Amniotic epithelial cell (primary cell): ENCODE measurements at regions not wholly inside any gene's neighbourhood (a gene's known extent, or its start where the extent isn't known, plus 50 kb on each side); places are given as distances from the start of the nearest gene placed in this dataset.
A peak's percentile ranks its signal among the peaks of the same experiment; 100 is the strongest.

Experiments used
- DNase-seq: peaks from one replicate; pipeline ENCODE4 v3.0.0-alpha.2; 2010; ENCODE audit warnings: low read depth

DNA sequence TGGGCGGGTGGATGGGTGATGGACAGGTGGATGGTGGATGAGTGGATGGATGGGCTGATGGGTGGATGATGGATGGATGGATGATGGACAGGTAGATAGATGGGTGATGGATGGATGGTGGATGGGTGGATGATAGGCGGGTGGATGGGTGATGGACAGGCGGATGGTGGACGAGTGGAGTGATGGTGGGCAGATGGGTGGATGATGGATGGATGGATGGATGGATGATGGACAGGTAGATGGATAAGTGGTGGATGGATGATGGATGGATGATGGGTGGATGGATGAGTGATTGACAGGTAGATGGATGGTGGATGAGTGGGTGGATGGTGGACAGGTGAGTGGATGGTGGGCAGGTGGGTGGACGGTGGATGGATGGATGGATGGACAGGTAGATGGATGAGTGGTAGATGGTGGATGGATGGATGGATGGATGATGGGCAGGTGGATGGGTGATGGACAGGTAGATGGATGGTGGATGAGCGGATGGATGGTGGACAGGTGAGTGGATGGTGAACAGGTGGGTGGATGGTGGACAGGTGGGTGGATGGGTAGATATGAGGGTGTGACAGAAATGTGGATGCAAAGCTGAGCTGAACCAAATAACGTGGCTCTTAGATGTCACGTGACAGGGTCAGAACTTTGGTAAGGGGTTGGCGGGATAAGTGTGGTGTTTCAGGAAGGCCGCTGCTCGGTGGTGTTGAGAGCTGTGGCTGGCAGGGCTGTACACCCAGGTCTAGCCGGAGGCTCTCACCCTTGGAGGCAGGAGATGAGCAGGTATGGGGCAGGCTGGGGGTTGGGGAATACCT lies 234.3 kb upstream of the CIBAR2 start:
- no peak for DNase-seq

DNA sequence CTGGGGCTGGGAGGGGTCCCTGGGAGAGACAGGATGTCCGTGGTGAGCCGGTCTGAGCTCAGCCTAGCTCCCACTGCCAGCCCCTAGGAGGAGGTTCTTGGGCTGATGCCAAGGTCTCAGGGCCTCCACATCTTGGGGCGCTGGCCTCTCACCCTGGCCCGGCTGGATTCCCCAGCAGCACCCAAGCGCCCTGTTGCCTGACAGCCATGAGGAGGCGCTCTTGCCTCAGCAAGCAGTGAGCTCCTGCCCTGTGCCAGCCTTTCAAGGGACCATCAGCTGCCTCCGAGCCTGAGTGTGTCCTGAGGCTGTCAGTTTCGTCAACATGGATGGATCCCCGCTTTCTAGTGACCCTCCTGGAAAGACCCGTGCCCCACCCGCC lies 234.9 kb upstream of the CIBAR2 start:
- peak; percentile 64 for DNase-seq

GRCh38 chr16:85348065-85348840 lies 236.0 kb upstream of the CIBAR2 start:
- no peak for DNase-seq

DNA sequence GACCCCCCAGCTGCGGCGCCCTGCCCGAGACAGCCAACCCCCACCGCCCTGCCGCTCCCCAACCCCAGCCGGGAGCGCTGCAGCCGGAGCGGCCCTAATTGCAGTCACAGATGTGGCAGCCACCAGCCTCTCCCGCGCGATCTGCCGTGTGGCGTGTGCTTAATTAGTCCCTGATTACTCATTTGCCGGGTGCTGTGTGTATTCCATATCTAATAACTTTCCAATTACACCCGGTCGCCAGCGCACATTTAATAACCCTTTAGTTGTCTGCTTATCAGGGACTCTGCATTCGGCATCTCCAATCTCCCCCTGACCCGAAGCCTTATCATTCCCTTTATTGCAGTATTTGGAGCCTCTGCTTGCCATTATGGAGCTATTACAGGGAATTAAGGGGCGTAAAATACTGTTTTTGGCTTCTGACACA lies 236.7 kb upstream of the CIBAR2 start:
- no peak for DNase-seq

GRCh38 chr16:85349365-85350145 lies 237.3 kb upstream of the CIBAR2 start:
- no peak for DNase-seq

DNA sequence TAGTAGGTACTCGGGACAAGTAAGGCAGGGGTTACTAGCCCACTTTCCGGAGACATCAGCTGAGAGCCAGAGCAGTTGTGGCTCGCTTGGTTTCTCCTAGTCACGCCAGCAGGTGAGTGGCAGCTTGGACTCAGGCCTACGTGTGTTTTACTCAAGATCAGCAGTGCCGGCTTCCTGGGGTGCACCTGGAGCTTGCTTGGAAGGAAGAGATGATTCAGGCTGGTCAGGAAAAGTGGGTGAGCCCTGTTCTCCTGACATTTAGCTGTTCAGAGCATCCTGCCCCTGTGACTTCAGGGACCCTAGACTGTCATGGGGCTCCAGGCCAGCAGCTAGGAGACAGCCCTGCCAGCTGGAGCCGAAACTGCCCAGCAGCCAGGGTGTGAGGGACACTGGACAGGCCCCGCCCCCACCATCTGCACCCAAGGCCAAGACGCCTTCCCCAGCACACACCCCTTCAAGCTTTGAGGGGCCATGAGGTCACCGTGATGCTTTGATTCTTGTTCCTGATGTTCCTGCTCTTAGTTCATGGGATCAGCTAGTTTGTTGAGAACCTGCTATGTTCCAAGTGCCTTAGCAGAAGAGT lies 238.0 kb upstream of the CIBAR2 start:
- no peak for DNase-seq

GRCh38 chr16:85350973-85351372 lies 238.7 kb upstream of the CIBAR2 start:
- DNase-seq: peak; percentile 97

GRCh38 chr16:85353013-85353412 lies 240.7 kb upstream of the CIBAR2 start:
- DNase-seq: no peak

DNA sequence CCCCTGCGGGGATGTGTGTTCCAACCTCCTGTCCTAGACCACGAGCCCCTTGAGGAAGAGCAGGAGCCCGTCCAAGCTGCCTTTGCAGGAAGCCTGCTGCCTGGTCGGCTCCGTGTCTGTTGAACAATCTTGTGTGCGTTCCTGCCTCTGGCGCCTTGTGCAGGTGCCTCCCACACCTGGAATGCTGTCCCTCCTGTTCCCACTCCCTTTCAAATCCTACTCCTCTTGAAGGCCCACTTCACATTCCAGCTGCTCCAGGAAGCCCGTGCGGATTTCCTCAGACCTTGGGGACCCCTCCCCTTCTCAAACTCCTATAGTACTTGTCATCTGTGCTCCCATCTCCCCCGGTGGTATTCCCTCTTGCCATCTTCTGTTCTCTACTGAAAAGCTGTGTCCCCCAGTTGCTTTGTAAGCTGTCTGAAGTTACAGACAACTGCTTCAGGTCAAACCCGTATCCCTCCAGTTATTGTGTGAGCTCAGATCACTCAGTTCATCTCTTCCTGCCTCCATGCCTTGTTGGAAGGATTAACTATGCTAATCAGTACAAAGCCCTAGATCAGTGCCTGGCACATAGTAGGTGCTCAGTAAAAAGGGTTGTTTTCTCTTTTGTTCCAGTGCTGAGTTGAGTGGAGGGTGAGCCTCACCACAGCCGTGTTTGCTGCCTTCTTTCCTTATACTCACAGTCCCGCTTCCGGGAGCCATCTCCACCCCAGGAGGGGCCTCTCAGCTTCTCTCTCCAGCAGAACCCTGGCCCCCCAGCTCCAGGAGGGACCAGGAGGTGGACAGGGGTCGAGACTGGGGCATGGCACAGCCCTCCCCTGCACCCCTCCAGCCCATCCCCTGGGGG lies 241.8 kb upstream of the CIBAR2 start:
- DNase-seq: no peak

DNA sequence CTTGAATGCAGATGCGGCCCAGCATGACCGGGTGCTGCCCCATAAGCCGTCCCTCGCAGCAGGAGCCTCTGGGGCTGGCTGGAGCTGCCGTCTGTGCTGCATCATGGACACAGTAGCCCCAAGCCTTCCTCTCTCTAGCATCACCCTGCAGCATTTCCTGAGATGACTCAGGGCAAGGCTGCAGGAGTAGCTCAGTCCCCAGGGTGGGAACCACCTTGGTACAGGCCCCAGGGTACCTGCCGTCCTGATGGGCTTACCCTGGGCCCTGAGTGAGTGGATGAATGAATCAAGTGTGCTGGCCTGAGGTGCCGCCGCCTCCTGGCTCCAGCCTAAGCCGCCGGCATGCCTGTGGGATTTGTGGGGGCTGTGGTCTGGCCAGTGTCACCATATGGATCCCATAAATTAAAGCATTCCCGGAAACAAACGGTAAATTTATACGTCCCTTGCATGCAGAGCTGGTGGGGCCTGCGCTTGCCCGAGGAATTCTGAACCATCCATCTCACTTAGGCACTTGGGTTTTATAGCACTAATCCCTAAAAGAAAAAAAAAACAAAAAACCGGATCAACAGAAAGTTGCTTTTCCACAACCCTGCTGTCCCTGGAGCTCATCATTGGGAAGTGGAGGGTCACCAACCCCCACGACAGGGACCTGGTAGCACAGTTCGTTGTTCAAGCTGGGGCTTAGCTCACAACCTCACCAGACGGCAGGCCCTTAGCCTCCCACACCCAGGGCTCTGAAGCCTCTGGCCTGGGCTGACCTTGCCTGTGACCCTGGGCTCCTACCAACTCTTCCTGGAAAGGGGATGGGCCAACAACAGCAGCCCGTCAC lies 242.6 kb upstream of the CIBAR2 start:
- peak; percentile 99 for DNase-seq

DNA sequence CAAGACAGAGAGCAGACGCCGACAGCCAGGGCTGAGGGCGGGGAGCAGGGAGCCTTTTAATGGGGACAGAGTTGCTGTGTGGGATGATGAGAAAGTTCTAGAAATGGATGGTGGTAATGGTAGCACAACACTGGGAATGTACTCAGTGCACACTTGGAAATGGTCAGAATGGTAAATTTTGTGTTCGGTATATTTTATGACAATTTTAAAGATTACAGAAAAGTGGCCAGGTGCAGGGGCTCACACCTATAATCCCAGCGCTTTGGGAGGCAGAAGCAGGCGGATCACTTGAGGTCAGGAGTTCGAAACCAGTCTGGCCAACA lies 243.2 kb upstream of the CIBAR2 start:
- no peak for DNase-seq

DNA sequence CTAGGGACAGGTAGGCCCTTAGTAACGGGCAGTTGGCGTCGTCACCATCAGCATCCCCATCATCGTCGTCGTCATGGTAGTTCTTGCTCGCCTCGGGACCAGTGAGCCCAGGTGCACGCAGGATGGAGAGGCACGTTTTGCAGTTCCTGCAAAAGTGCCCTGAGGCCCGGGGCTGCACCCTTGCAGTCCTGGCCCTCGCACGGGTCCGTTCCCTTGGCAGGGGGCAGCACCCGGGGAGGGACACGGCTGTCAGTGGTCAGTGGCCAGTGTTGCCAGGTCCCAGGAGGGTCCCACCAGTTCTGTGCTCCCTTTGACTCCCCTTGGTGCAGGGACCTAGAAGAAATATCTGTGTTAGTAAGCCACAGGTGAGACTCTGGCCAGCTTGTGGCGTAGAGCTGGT lies 243.9 kb upstream of the CIBAR2 start:
- DNase-seq: no peak

- no peak for DNase-seq
These were observed 245.1 kb upstream of the CIBAR2 start for GRCh38 chr16:85357323-85357722.

- no peak for DNase-seq
These were observed 245.7 kb upstream of the CIBAR2 start for GRCh38 chr16:85357924-85358505.

- no peak for DNase-seq
These were observed 246.5 kb upstream of the CIBAR2 start for GRCh38 chr16:85358704-85359146.

GRCh38 chr16:85359147-85359822 lies 247.0 kb upstream of the CIBAR2 start:
- DNase-seq: peak; percentile 83

- DNase-seq: peak; percentile 39
These were observed 248.3 kb upstream of the CIBAR2 start for GRCh38 chr16:85360323-85361277.

GRCh38 chr16:85361441-85362118 lies 249.3 kb upstream of the CIBAR2 start:
- peak; percentile 80 for DNase-seq
